GM21390 (cell line): ENCODE measurements at regions not wholly inside any gene's neighbourhood (a gene's known extent, or its start where the extent isn't known, plus 50 kb on each side); places are given as distances from the start of the nearest gene placed in this dataset.
"Not testable (repeated sequence)": the region's sequence is repeated elsewhere in the genome, so short reads cannot be mapped to it uniquely, and the experiment has no call there.

Source experiments
- ATAC-seq: cut with Tn5 transposase; IDR thresholded peaks from one replicate; pipeline ENCODE4 v1.9.1; 2021; ENCODE audit not compliant: unreplicated experiment

- no peak for ATAC-seq
These were observed 459.5 kb downstream of the NR2F2 start for GRCh38 chr15:96790004-96790403.

GRCh38 chr15:96792216-96792615 is 461.7 kb downstream of the NR2F2 start:
- ATAC-seq, result no peak

GRCh38 chr15:96796841-96797240 is 466.3 kb downstream of the NR2F2 start:
- ATAC-seq, result no peak

- no peak for ATAC-seq
These were observed 471.2 kb downstream of the NR2F2 start for GRCh38 chr15:96801576-96802150.

GRCh38 chr15:96802611-96803255 is 472.2 kb downstream of the NR2F2 start:
- ATAC-seq, result no peak

GRCh38 chr15:96804754-96805153 is 474.3 kb downstream of the NR2F2 start:
- ATAC-seq, result no peak

GRCh38 chr15:96807361-96807760 is 476.9 kb downstream of the NR2F2 start:
- no peak for ATAC-seq

- ATAC-seq, result no peak
These were observed 487.4 kb downstream of the NR2F2 start for GRCh38 chr15:96817900-96818299.

- ATAC-seq, result no peak
These were observed 488.4 kb downstream of the NR2F2 start for GRCh38 chr15:96818861-96819260.

- ATAC-seq, result no peak
These were observed 497.5 kb downstream of the NR2F2 start for GRCh38 chr15:96827981-96828380.

GRCh38 chr15:96837241-96837970 is 506.9 kb downstream of the NR2F2 start:
- ATAC-seq, result no peak

- no peak for ATAC-seq
These were observed 507.6 kb downstream of the NR2F2 start for GRCh38 chr15:96838081-96838480.

- no peak for ATAC-seq
These were observed 518.9 kb downstream of the NR2F2 start for GRCh38 chr15:96849271-96849900.

GRCh38 chr15:96851613-96852012 is 521.1 kb downstream of the NR2F2 start:
- no peak for ATAC-seq

- no peak for ATAC-seq
These were observed 528.2 kb downstream of the NR2F2 start for GRCh38 chr15:96858694-96859093.

GRCh38 chr15:96860741-96861140 is 530.2 kb downstream of the NR2F2 start:
- ATAC-seq, result no peak

GRCh38 chr15:96867992-96868391 is 537.5 kb downstream of the NR2F2 start:
- ATAC-seq, result no peak

- no peak for ATAC-seq
These were observed 538.6 kb downstream of the NR2F2 start for GRCh38 chr15:96869122-96869521.

- ATAC-seq, result no peak
These were observed 539.3 kb downstream of the NR2F2 start for GRCh38 chr15:96869790-96870189.

GRCh38 chr15:96870580-96870979 is 540.1 kb downstream of the NR2F2 start:
- ATAC-seq, result no peak

GRCh38 chr15:96877442-96877841 is 546.9 kb downstream of the NR2F2 start:
- not testable (repeated sequence) for ATAC-seq

GRCh38 chr15:96878129-96878528 is 547.6 kb downstream of the NR2F2 start:
- ATAC-seq, result no peak
